Heart right ventricle (tissue), 16 donors: ENCODE measurements at regions not wholly inside any gene's neighbourhood (a gene's known extent, or its start where the extent isn't known, plus 50 kb on each side); places are given as distances from the start of the nearest gene placed in this dataset.

ENCODE experiments used
- ATAC-seq, 8 donors: fragments of 200-7000 bp; cut with Tn5 transposase; one replicate each; pipeline ENCODE4 v1.9.1; 2020; ENCODE audit warnings: mild to moderate bottlenecking in 8 of 8, moderate library complexity in 8 of 8, moderate number of reproducible peaks in 1 of 8
- DNase-seq, 2 donors: peaks; one replicate each; pipeline ENCODE4 v3.0.0-alpha.2; 2020
- H3K27ac ChIP-seq, 10 donors: fragments of 200-600 bp; sonication (generic) in 2 of 10; one replicate each; pipeline versions ENCODE4 v1.5.0 to v1.8.0; 2020 to 2022; ENCODE audit warnings: mild to moderate bottlenecking in 3 of 10
- H3K27me3 ChIP-seq, 7 donors: fragments of 200-600 bp; one replicate each; pipeline ENCODE4 v1.8.0; 2021 to 2022; ENCODE audit warnings: mild to moderate bottlenecking in 2 of 7
- H3K36me3 ChIP-seq, 9 donors: fragments of 200-600 bp; sonication (generic) in 1 of 9; one replicate each; pipeline versions ENCODE4 v1.5.0 to v1.8.0; 2020 to 2022; ENCODE audit warnings: mild to moderate bottlenecking in 2 of 9
- H3K4me1 ChIP-seq, 9 donors: fragments of 200-600 bp; sonication (generic) in 1 of 9; one replicate each; pipeline versions ENCODE4 v1.5.0 to v1.8.0; 2020 to 2022; ENCODE audit warnings: mild to moderate bottlenecking in 4 of 9
- H3K4me3 ChIP-seq, 10 donors: fragments of 200-600 bp; sonication (generic) in 2 of 10; one replicate each; pipeline versions ENCODE4 v1.5.0 to v1.8.0; 2020 to 2022; ENCODE audit warnings: mild to moderate bottlenecking in 7 of 10, moderate library complexity in 2 of 10
- H3K9me3 ChIP-seq, 11 donors: fragments of 200-600 bp in 10 of 11; sonication (generic) in 2 of 11; one replicate each; pipeline versions ENCODE4 v1.5.0 to v1.8.0; 2013 to 2022; ENCODE audit warnings: mild to moderate bottlenecking in 2 of 11, control low read depth in 1 of 11, moderate library complexity in 1 of 11
- CTCF ChIP-seq, 9 donors: fragments of 200-600 bp; sonication (generic) in 2 of 9; IDR thresholded peaks; one replicate each; pipeline versions ENCODE4 v1.5.0 to v1.8.0; 2021 to 2022; ENCODE audit warnings: antibody characterized with exemption in 9 of 9, mild to moderate bottlenecking in 5 of 9, moderate library complexity in 1 of 9
- WGBS, 2 donors: extraction: QIAGEN DNeasy Blood & Tissue Kit; methylation state at CpG; one replicate each; pipeline ENCODE4 v1.1.7; 2013; ENCODE audit warnings: inconsistent platforms in 1 of 2; 5-methylcytosine and 5-hydroxymethylcytosine counted together
- intact Hi-C, 10 donors: fragments of 100-400 bp; cut with DNase I; formaldehyde crosslinking; loops; one replicate each; pipeline versions ENCODE4 v1.11.1 to v1.14.2; 2022
- donor health status: Arrhythmogenic right ventricular cardiomyopathy.
- donor health status: ischemic (EF 13 %, LVEDD 7.1; RV severe dilation, severe dysfunction).
- donor health status: healthy with polysubstance abuse.
- donor health status: DM: no; HTN: yes; CAD: no.
- donor health status: DM: no; HTN: no; CAD: no.
- donor health status: ischemic (EF 25% LVEDD 6.9; RV normal size, moderate dysfunction).
- donor health status: ischemic (EF 25% LVEDD 5.7; RV mildly dilated, moderate dysfunction).
- donor health status: healthy.
- donor health status: DM: yes; HTN: yes; CAD: no.
- donor health status: Ischemic cardiomyopathy.
- donor health status: ischemic (EF 35%, LVEDD 5.7; RV mildly dilated, moderate dysfunction).
- donor health status: nonischemic (EF 11% LVEDD 7.7; RV severe dilation, severe dysfunction).
- donor health status: DM: yes; HTN: yes; CAD: no.
- donor health status: PGD.
- donor health status: ischemic (EF 29% LVEDD 5.4; RV normal size, mild dysfunction).
- donor health status: nonischemic (EF 23%, LVEDD 6.1; RV moderate dilation, normal function).

DNA sequence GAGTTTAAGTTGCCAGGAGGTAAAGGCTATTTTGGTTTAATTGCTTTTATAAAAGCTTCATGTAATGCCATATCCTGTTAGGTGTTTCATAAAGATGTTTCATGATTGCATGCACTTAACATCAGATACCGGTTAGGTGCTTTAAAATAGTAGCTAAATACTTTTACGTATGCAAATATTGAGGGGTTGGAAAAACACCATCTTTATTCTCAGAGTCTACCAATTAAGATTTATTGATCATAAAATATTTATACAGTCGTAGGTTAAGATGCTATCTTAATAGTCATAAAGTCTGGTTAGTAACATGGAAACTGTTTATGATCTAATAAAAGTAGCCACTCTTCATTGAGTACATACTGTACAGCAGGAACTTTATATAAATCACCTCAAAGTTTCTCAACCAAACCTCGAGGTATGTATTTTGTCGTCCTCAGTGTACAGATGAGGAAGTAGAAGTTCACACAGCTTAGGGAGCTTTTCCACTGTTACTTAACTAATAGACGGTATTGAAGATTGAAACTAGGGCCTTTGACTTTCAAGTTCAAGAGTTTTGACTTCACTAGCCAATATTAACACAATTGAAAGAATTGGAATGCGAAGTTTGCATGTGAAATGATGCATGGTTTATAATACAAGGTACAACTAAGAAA is 897.1 kb downstream of the GATA3 start:
- Histone ChIP-seq H3K4me1 (no peaks in the 10 kb centered on the region), H3K27me3 (no peaks in the 10 kb centered on the region), H3K36me3 (no peaks in the 10 kb centered on the region), H3K4me3 (no peak overlapping the region), H3K9me3 (peaks cover 0 to 6% (median 0%) of the 10 kb centered on the region in 11 donors), H3K27ac (no peak overlapping the region)
- intact Hi-C loops, result no loop called here
- no peak for ATAC-seq
- WGBS, 2 donors, result 78 to 87% methylated on average over 7 of the region's 7 CpGs
- no peak for TF ChIP-seq CTCF (IDR thresholded peaks at IDR 0.05)
- DNase-seq, result no peak

- TF ChIP-seq CTCF (IDR thresholded peaks at IDR 0.05), result no peak
- intact Hi-C loops, result no loop called here
- no peak overlapping the region for H3K27ac ChIP-seq
- DNase-seq (no peak), ATAC-seq (no peak)
- no peak overlapping the region for H3K4me3 ChIP-seq
- WGBS, 2 donors, result 69 to 70% methylated on average over 4 of the region's 4 CpGs
- H3K9me3 ChIP-seq, result peaks cover 0 to 6% (median 0%) of the 10 kb centered on the region in 11 donors
- H3K4me1 ChIP-seq, result no peaks in the 10 kb centered on the region
- H3K27me3 ChIP-seq, result no peaks in the 10 kb centered on the region
- no peaks in the 10 kb centered on the region for H3K36me3 ChIP-seq
Observed at GRCh38 chr10:8956400-8956799, 901.9 kb downstream of the GATA3 start.

- Histone ChIP-seq H3K27ac (no peak overlapping the region), H3K4me3 (no peak overlapping the region), H3K9me3 (peaks cover 0 to 6% (median 0%) of the 10 kb centered on the region in 11 donors), H3K27me3 (no peaks in the 10 kb centered on the region), H3K4me1 (no peaks in the 10 kb centered on the region), H3K36me3 (no peaks in the 10 kb centered on the region)
- ATAC-seq (no peak), DNase-seq (no peak)
- intact Hi-C loops, result no loop called here
- TF ChIP-seq CTCF (IDR thresholded peaks at IDR 0.05), result no peak
Observed at GRCh38 chr10:8962249-8962648, 907.8 kb downstream of the GATA3 start.

- H3K27me3 ChIP-seq, result no peaks in the 10 kb centered on the region
- no peak overlapping the region for H3K27ac ChIP-seq
- intact Hi-C loops, result no loop called here
- ATAC-seq (no peak), DNase-seq (no peak)
- TF ChIP-seq CTCF (IDR thresholded peaks at IDR 0.05), result no peak
- no peaks in the 10 kb centered on the region for H3K36me3 ChIP-seq
- no peaks in the 10 kb centered on the region for H3K4me1 ChIP-seq
- H3K4me3 ChIP-seq, result no peak overlapping the region
- WGBS, 2 donors, result 84 to 86% methylated on average over 2 of the region's 2 CpGs
- H3K9me3 ChIP-seq, result peaks cover 0 to 6% (median 0%) of the 10 kb centered on the region in 11 donors
Observed at GRCh38 chr10:8967061-8967460, 912.6 kb downstream of the GATA3 start.
